ENCODE measurements at regions not wholly inside any gene's neighbourhood (a gene's known extent, or its start where the extent isn't known, plus 50 kb on each side); places are given as distances from the start of the nearest gene placed in this dataset.

DNA sequence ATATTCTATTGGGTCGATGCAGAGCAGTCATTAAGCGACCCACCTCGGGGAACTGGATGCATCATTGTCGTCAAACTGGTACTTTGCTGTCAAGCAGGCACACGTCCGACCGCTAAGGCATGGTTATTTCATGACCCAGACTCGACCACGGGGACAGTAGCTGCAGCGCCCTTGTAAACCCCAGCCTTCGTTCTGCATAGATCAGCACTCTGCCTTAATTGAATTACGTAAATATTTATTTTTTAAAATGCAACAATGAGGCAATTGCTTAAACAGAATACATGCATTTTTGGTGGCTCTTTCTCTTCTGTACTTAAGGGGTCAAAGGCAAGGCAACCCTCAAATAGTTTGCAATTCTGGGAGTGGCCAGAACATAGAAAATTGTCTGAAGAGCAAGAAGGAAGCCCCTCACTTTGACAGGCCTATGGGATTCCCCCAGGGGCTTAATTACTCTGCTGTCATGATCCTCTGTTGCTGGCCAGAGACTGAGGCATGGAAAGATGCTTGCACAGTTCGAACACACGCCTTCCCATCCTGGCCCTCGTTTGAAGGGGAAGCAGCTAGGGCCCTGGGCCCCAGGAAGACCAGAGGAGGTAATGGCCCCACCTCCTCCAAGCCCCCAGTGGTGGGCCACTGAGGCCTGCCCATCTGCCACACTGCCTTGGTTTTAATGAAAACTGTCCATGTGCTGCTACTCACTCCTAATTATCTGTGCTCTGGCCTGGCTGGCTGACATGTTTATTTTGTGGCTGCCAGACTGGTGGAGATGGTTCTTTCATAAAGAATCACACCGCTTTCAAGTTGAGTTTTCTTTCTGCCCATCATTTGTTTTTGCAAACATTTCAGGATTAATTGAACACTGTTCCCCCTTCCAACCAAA, 169.7 kb upstream of the MAST4 start:
- H3K79me2 ChIP-seq (ENCODE audit: insufficient read depth, low read length), result no peaks in the 10 kb centered on the region
- H3K9me3 ChIP-seq (ENCODE audit: insufficient read depth, low read depth, low read length), result no peaks in the 10 kb centered on the region; the same call in 1 of the 2 replicates
- H3K9me2 ChIP-seq (replicated peaks; ENCODE audit: low read depth, low read length), result no peaks in the 10 kb centered on the region
- H3F3A ChIP-seq (ENCODE audit: low read depth), result no peaks in the 10 kb centered on the region
- H2AFZ ChIP-seq (ENCODE audit: low read length), result no peak overlapping the region
- H3K4me3 ChIP-seq (ENCODE audit: low read length, poor library complexity, severe bottlenecking), result no peak overlapping the region
- H3K4me1 ChIP-seq (ENCODE audit: insufficient read depth, low read length, poor library complexity, severe bottlenecking), result no peaks in the 10 kb centered on the region
- H3K4me2 ChIP-seq (ENCODE audit: low read depth, low read length, poor library complexity, severe bottlenecking), result no peak overlapping the region
- TF ChIP-seq, protein P1, sequence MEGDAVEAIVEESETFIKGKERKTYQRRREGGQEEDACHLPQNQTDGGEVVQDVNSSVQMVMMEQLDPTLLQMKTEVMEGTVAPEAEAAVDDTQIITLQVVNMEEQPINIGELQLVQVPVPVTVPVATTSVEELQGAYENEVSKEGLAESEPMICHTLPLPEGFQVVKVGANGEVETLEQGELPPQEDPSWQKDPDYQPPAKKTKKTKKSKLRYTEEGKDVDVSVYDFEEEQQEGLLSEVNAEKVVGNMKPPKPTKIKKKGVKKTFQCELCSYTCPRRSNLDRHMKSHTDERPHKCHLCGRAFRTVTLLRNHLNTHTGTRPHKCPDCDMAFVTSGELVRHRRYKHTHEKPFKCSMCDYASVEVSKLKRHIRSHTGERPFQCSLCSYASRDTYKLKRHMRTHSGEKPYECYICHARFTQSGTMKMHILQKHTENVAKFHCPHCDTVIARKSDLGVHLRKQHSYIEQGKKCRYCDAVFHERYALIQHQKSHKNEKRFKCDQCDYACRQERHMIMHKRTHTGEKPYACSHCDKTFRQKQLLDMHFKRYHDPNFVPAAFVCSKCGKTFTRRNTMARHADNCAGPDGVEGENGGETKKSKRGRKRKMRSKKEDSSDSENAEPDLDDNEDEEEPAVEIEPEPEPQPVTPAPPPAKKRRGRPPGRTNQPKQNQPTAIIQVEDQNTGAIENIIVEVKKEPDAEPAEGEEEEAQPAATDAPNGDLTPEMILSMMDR (conservative IDR thresholded peaks at IDR 0.05; ENCODE audit: low read length), result no peak
- TF ChIP-seq EZH2phosphoT487 (IDR thresholded peaks at IDR 0.05; ENCODE audit: borderline replicate concordance), result no peak
- no peaks in the 10 kb centered on the region for H4K20me1 ChIP-seq (ENCODE audit: insufficient read depth, low read length, poor library complexity, severe bottlenecking)
- H3K9ac ChIP-seq (ENCODE audit: low read depth, low read length, poor library complexity, severe bottlenecking), result no peak overlapping the region
- H3K36me3 ChIP-seq (ENCODE audit: insufficient read depth, low read length), result no peaks in the 10 kb centered on the region
- no peaks in the 10 kb centered on the region for H3K27me3 ChIP-seq (ENCODE audit: insufficient read depth, low read length, poor library complexity, severe bottlenecking)

DNA sequence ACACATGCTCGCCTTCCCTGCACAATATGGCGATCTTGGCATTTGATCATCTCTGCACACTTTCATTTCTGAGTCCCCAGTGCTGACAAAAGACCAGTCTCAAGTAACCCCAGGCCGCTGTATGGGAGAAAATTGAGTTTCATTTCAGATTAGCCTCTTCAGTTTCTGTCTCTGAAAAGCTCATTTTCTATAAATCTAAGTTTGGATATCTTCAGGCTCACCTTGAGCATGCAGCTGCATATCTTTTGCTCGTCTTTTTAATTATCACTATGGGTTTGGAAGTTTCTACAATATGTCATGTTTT, 169.1 kb upstream of the MAST4 start:
- Histone ChIP-seq H3K9me3 (ENCODE audit: insufficient read depth, low read depth, low read length) (no peaks in the 10 kb centered on the region; the same call in 1 of the 2 replicates), H3K36me3 (ENCODE audit: insufficient read depth, low read length) (no peaks in the 10 kb centered on the region), H3K4me1 (ENCODE audit: insufficient read depth, low read length, poor library complexity, severe bottlenecking) (no peaks in the 10 kb centered on the region), H3K9ac (ENCODE audit: low read depth, low read length, poor library complexity, severe bottlenecking) (no peak overlapping the region), H3K27me3 (ENCODE audit: insufficient read depth, low read length, poor library complexity, severe bottlenecking) (no peaks in the 10 kb centered on the region), H3K4me2 (ENCODE audit: low read depth, low read length, poor library complexity, severe bottlenecking) (no peak overlapping the region), H2AFZ (ENCODE audit: low read length) (no peak overlapping the region), H3K79me2 (ENCODE audit: insufficient read depth, low read length) (no peaks in the 10 kb centered on the region), H3F3A (ENCODE audit: low read depth) (no peaks in the 10 kb centered on the region), H4K20me1 (ENCODE audit: insufficient read depth, low read length, poor library complexity, severe bottlenecking) (no peaks in the 10 kb centered on the region), H3K9me2 (replicated peaks; ENCODE audit: low read depth, low read length) (no peaks in the 10 kb centered on the region), H3K4me3 (ENCODE audit: low read length, poor library complexity, severe bottlenecking) (no peak overlapping the region)
- TF ChIP-seq EZH2phosphoT487 (IDR thresholded peaks at IDR 0.05; ENCODE audit: borderline replicate concordance), result no peak
- TF ChIP-seq, protein P1 (conservative IDR thresholded peaks at IDR 0.05; ENCODE audit: low read length), result no peak

DNA sequence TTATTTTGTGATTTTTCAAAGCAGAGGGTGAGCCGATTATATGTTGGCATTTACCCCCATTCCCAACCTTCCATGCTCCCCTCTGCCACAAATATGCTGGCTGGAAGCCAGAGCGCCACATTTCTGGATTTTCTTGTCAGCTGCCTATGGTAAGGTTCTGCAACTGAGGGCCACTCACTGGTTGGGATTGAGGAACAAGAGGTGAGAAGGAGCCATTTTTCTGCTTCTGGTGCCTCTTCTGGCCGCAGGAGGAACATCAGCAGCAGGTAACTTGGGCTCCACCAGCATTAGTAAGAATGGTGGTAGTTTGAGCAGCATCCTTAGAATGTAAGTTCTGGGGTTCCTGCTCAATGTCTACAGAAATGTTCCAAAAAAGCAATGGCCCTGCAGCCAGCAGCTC, 159.5 kb upstream of the MAST4 start:
- H3K4me1 ChIP-seq (ENCODE audit: insufficient read depth, low read length, poor library complexity, severe bottlenecking), result no peaks in the 10 kb centered on the region
- no peaks in the 10 kb centered on the region for H3K9me3 ChIP-seq (ENCODE audit: insufficient read depth, low read depth, low read length)
- no peaks in the 10 kb centered on the region for H3K36me3 ChIP-seq (ENCODE audit: insufficient read depth, low read length)
- no peaks in the 10 kb centered on the region for H3K27me3 ChIP-seq (ENCODE audit: insufficient read depth, low read length, poor library complexity, severe bottlenecking)
- TF ChIP-seq, protein P1 (conservative IDR thresholded peaks at IDR 0.05; ENCODE audit: low read length), result peak; percentile 45; the same call in 1 of the 2 replicates
- no peak for TF ChIP-seq EZH2phosphoT487 (IDR thresholded peaks at IDR 0.05; ENCODE audit: borderline replicate concordance)
- H2AFZ ChIP-seq (ENCODE audit: low read length), result no peak overlapping the region
- H3K4me2 ChIP-seq (ENCODE audit: low read depth, low read length, poor library complexity, severe bottlenecking), result no peak overlapping the region
- H3F3A ChIP-seq (ENCODE audit: low read depth), result no peaks in the 10 kb centered on the region
- H4K20me1 ChIP-seq (ENCODE audit: insufficient read depth, low read length, poor library complexity, severe bottlenecking), result no peaks in the 10 kb centered on the region
- H3K4me3 ChIP-seq (ENCODE audit: low read length, poor library complexity, severe bottlenecking), result no peak overlapping the region
- H3K9me2 ChIP-seq (replicated peaks; ENCODE audit: low read depth, low read length), result no peaks in the 10 kb centered on the region
- no peaks in the 10 kb centered on the region for H3K79me2 ChIP-seq (ENCODE audit: insufficient read depth, low read length)
- H3K9ac ChIP-seq (ENCODE audit: low read depth, low read length, poor library complexity, severe bottlenecking), result no peak overlapping the region
